HG03558 (cell line): ENCODE measurements at regions not wholly inside any gene's neighbourhood (a gene's known extent, or its start where the extent isn't known, plus 50 kb on each side); places are given as distances from the start of the nearest gene placed in this dataset.
"Not testable (repeated sequence)": the region's sequence is repeated elsewhere in the genome, so short reads cannot be mapped to it uniquely, and the experiment has no call there.

Source experiments
- ATAC-seq: cut with Tn5 transposase; IDR thresholded peaks from one replicate; pipeline ENCODE4 v1.9.1; 2021; ENCODE audit warnings: moderate number of reproducible peaks; ENCODE audit not compliant: unreplicated experiment; ENCODE audit errors: extremely low read depth

DNA sequence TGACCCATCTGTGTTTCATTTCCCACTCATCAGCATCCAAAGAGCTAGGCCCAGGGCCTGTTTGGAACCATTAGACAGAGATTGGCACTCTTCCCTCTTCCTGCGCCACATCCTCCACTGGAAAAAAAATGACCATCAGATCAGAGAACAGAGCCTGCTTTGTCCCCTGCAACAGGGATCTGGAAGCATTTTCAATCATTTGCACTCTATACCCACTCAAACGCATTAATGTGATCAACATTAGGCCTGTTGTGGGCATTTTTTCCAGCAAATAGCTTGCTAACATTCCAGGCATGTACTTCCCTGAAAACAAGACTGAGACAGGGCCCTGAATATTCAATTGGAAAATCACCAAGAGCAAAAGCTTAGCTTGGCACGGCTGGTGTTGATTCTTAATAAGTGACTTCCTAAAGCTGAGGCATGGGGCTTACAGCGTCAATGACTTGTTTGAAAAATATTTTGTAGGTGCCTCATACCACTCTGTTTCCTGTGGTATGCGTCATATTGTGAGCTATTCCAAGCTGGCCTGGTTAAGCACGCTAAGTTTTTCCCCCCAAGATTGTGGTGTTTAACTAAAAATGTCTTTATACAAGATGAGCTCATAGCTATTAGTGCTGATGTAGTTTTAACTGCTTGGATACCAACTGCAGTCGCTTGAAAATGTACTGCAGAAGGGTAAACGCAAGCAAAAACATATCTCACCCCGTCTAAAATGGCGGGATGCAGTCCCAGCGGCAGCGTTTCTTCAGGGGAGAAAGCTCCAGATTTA is 404.4 kb downstream of the SPRY2 start:
- ATAC-seq = no peak

DNA sequence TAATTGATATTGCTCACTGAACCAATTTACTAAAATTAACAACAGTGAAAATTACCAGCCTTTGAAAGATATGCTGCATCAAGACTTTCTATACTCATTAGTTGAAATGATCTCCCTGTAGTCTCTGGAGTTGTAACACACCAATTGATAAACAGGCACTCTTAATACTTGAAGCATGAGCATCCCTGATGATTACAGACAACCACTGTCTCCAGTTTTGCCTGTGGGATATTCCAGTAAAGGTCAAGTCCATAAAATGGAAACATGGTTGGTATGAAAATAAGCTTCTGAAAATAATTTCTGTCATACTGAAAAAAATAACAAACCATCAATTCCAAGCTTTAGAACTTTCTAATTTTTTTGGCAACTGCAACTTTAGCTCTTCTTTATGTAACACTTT is 405.8 kb downstream of the SPRY2 start:
- ATAC-seq = no peak

DNA sequence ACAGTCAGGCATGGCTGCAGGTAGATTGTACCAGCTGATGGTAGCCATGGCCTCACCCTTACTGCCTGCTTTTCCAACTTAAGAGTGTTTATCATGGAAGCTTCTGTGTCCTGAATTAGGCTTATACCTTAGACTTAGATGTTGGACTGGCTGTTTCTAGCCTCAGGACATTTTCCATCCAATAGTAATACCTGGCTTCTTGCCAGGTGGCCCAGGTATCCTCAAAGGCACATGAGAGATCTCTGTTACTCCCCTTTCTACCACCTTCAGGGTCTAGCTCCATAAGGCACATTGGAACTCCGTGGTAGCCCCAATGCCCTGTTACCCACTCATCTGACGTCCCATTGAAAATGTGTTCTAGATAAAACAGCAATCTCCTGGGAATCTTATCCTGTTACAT is 407.5 kb downstream of the SPRY2 start:
- ATAC-seq = no peak

DNA sequence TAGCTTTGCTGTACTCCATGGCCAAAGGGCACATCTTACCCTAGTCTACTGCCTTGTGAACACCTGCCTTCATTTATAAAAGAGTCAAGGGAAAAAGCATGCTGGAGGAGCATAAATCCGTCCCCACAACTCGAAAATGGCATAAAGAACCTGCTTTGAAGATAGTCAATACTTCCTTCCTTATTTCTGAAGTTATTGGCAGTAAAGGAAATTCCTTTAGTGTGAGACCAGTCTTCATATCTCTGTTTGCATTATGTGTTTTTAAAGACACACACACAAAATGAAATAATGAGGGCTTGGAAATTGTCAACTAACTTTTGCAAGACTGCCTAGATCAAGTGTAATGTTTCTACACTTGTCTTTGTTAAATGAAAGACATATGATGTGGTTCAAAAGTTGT is 408.4 kb downstream of the SPRY2 start:
- ATAC-seq = no peak

DNA sequence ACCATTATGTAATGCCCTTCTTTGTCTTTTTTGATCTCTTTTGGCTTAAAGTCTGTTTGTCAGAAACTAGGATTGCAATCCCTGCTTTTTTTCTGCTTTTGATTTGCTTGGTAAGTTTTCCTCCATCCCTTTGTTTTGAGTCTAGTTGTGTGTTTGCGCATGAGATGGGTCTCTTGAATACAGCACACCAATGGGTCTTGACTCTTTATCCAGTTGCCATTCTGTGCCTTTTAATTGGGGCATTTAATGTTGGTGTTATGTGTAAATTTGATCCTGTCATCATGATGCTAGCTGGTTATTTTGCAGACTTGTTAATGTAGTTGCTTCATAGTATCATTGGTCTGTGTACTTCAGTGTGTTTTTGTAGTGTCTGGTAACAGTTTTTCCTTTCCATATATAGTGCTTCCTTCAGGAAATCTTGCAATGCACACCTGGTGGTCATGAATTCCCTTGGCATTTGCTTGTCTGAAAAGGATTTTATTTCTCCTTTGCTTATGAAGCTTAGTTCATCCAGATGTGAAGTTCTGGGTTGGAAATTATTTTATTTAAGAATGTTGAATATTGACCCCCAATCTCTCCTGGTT is 416.9 kb downstream of the SPRY2 start:
- ATAC-seq = not testable (repeated sequence)

DNA sequence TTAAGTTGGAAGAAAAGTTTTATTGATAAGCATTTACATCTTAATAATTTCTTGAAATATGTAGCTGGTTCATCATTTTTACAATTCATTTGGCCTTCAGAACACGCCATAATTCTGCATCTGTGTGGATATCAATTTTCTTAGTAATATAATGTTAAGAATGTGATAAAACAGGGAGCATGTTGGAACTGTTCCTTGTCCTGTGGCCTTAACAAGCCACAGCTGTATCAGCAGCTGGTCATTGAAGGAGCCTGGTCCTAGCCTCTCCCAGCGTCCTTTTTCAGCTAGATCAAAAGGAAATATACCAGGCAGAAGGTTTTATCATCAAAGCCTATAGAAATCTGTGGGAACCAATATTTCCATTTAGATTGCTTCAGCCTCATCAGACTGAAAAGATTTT is 421.8 kb downstream of the SPRY2 start:
- no peak for ATAC-seq

DNA sequence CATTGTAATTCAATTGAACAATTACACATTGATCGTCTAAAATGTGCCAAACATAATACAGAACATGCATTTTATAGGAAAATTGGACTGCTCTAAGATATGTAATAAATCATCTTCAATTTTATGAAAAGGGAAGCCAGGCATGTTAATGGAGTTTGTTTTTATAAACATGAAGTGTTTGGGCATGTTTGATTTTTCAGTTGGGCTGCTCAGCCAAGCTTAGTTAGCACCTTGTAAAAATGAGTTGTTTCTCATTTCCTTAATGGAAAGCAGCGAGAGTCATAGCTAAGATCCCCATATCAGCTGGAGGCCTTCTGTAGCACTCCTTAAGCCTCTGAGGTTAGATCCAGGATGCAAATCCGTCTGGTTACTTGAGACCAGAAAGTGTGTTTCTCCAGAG is 422.3 kb downstream of the SPRY2 start:
- no peak for ATAC-seq

DNA sequence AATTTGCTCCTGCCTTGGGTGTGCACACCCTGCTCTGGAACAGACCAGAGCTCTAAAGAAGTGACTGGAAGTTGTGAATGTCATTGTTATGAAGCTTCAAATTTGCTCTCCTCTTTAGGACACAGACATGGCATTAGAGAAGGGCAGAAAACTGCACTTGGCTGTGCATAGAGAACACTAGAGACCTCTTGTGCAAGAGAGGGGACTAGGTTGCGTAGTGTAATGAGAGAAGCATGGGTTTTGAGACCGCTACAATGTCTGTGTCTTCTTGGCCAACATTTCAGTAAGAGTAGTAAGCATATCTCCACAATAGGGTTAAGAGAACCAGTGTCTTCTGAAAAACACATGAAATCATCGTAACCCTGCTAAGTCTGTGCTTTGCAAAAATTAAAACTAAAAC is 423.3 kb downstream of the SPRY2 start:
- no peak for ATAC-seq

DNA sequence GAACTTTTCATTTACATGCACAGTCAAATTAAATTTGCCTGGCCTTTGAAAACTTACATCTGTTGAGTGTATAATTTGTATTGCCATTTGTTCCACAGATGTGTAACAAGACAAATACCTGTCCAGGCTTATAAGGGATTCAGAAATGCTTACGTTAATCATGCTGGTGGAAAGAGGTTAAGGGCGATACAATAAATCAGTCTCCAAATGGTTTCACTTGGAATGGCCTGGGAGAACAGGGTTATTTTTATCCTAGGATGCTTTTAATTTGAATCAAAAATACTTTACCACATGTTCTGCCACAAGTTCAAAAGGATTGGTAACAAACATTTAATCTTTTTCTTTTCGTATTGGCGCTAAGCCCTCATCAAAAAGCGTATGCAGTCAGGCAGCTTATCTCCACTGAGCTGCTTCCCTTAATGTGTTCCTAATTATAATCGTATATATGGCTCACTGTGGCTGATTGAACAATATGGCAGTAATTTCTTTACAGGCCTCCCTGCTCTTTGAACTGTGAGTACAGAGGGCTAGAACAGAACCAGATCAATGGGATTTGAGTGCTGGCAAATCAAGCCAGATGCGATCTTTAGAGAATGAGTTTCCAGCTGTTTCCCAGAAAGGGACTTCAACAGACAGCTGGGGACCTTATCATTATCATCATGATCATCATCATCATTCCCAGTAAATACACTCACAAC is 425.7 kb downstream of the SPRY2 start:
- ATAC-seq = no peak

DNA sequence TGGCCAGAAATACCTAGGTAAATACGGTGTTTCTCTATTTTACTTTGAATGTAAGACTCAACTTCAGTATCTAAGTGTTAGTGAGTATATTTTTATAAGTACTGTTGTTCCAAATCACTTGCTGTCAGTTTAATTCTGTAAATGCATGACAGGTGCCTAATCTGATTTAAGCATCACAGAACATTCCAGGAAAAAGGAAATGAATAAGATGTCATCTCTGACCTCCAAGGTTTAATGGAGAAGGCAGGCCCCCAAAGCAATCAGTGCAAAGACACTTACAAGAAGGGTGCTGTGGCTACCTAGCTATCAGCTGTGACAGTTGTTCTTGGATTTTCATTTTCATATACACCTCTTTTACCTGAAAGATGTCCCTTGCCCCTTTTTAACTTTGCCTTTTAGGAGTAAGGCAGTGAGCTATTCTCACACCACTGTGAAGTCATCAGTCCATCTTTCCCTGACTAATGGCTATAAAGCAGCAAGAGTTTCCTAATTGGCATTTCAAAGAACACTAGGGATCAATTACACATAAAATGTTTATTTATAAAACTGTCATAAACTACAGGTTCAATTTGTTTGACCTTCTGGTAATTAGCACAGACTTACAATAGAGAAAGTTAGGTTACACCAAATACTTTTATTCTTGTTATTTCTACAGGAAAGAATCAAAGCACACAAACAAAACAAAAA is 427.6 kb downstream of the SPRY2 start:
- ATAC-seq = no peak

DNA sequence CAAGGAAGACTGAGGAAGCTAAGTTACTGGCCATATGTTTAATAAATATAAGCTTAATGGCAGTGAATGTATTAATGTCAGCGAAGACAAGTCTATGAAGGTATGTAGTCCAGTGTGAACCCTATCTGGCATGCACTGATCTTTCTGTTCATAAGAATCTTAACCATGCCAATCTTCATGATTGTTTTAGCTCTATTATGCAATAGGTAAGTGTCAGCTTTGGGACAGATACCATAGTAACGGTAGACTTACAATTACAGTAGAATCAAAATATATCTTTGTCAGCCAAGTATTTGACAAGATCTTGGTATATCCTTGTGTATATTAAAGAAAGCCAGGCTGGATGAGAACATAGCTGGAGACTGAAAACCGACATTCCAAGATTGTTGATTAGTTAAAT is 428.5 kb downstream of the SPRY2 start:
- no peak for ATAC-seq

DNA sequence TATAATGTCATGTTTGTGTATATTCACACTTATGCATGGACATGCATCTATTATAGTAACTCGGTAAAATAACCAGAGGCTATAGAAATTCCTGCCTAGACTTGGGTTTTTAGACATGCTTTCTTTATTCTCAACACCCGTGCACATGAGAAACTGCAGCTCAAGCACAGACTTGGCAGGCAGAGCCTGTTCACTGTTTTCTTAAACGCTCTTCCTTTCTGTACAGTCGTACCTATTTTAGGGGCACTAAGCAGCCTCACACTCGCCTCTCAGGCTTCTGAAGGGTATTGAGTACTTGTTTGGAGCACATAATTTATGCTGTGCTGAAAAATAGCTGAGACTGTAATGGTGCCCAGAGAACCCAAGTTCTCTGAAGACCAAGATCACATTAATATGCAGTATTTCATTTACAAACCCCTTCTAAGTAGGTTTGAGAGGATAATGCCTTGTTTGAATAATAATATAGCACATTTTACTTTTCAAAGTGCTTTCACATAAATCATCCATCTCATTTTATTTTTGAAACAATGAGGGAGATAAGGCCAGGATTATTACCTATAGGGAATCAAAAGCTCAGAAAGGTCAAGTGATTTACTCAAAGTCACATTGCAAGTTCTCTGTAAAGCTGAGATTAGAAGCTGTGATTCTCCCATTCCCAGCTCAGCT is 429.9 kb downstream of the SPRY2 start:
- no peak for ATAC-seq

DNA sequence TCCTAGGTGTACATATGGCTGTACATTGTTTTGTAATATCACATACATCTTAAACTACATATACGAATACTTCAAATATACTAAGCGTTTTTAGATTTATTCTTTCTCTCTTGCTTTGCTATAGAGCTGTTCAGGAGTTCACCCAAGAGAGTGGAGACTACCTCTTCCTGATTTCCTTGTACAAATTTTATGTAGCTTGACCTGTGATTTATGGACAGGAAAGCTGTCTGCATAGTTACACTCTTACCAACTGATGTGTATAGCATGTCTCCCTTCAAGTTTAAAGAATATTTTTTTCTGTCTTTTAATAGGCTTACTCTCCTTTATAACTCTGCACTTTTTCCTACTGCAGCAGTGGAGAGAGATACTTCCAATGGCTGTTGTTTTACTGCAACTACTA is 428.7 kb downstream of the NDFIP2 start:
- ATAC-seq = no peak

DNA sequence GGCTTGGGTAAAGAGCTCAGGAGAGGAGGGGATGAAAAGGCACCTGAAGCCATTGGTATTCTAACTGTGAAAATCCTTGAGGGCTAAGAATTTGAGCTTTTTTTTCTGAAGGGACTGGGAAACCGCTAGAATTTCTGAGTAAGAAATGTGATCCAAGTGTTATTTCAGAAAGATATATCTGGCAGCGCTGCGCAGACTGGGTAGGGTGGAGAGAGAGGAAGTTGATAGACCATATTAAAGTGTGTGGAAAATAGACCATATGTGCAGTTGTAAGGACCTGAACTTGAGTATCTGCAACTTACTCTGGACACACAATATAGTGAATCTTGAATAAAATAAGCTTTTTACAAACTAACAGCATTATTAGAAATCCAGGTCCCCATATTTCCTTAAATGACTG is 427.4 kb downstream of the NDFIP2 start:
- ATAC-seq = no peak

DNA sequence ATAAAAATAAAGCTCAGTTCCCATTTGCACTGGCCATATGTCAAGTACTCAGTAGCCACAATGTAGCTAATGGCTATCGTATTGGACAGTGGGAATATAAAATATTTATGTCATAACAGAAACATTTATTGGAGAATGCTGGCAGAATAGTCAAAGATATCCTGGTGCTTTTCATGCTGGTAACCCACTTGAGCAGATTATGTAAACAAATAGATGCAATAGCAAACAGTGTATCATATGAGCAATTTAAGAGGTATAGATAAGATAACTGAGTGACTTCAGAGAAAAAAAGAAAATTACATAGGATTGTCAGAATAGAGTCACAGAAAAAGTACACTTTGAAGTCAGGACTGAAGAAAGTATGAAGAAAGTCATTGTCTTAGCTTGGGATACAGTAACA is 426.6 kb downstream of the NDFIP2 start:
- no peak for ATAC-seq

DNA sequence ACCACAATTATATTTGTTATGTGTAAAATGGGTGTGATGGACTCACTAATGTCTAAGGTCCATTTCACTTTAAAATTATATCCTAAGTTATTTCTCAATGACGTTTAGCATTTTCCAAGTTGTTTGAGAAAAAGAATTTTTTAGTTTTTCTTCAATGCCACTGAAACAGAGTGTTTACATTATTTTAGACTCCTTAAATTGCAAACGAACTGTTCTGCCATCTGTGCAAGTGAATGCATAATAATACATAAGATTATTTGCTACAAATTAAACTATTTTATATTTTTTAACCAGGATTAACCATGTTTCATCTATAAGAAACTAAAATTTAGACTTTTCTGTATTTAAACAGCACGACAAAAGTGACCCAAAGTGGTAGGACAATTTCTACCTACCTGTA is 425.4 kb downstream of the NDFIP2 start:
- no peak for ATAC-seq

DNA sequence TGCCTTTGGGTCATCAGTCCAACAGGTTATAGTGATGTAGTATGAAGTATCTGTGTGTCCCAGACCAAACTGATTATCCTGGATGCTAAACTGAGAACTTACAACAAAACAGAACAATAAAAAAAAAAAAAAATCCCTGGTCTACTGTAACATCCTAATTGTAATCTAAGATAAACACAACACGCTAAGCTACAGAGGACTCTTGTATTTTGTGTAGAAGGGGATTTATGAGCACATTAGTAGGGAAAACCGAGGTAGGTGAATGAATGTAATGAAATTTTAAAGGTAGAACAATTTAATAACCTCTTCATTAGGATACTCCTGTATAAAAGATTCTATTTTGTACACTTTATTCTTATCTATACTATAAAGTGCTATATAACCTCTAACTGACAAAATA is 424.1 kb downstream of the NDFIP2 start:
- no peak for ATAC-seq

DNA sequence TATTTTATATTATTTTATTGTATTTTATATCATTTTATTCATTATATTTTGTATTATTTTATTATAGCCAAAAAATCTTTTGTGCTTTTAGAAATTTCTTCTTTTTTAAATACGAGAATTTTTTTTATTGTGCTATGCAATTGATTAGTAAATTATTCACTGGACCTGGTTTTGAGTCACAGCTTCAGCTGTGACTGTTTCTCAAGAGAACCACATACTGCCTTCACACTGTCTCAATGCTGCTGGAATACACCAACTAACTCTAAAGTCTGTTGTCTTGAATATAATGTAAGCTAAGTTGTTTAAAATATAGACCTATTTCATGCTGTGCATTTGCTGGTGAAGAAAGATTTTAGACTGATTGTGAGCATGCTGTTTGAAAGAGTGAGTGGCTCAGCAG is 423.6 kb downstream of the NDFIP2 start:
- no peak for ATAC-seq

DNA sequence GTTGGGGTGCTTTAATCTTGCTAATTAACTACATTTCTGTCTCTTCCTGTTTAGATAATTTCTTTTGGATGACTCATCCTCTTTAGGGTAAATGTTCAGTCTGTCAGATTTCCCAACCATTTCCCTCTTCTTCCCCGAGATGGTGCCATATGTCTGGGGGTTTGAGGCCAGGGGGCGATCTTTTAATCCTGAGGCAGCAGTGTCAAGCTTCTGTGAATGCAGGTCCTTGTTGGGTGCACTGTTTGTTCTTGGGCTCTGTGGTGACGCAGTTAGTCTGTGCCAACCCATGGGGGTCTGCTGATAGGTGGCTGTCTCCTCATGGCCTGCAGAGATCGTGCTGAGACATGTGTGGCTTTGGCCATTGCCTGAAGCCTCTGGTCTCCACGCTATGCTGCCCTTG is 420.4 kb downstream of the NDFIP2 start:
- ATAC-seq = no peak

DNA sequence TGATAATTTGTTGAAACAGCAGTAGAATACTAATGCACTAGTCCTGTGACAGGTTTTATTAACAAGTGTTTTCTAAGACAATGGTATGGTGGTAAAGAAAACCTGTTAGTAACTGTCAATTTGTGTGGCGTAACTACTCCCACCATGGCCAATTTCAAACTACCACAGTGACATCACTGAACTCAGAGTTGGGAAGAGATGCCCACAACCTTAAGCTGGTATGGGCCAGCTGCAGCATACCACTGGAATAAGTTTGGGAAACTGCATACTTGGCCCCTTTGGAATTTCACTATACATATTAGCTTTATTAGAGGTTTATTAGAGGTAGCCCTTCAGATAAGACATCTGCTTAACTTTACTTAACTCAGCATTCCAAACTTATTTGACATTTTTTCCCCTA is 419.4 kb downstream of the NDFIP2 start:
- ATAC-seq = no peak

DNA sequence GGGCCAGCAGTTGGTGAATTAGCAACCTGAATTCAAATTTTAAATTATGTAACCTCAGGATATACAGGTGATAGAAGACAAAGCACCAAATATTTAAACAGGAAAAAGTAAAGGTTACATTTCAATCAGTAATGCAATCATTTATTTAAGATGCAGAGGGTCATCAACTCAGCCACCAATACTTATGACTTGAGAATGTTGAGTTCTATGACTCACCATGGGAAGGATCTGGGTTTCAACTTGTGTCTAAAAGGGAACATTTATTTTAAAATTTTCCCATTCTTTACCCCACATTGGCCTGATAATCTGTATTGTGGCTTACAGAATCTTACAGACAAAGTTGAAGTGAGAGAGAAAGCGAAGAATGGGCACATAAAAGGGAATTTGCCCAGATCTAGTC is 418.0 kb downstream of the NDFIP2 start:
- no peak for ATAC-seq
